PC-3 (cell line): ENCODE measurements at regions not wholly inside any gene's neighbourhood (a gene's known extent, or its start where the extent isn't known, plus 50 kb on each side); places are given as distances from the start of the nearest gene placed in this dataset.

ENCODE experiments used
- ATAC-seq: fragments of 200-7000 bp; cut with Tn5 transposase; 2 replicates; pipeline ENCODE4 v1.9.1; 2020; ENCODE audit warnings: mild to moderate bottlenecking, moderate library complexity
- BruUV-seq: library from RNA; stranded (reverse); fragments of 400-500 nt; replicated peaks from 2 replicates; lab custom pipeline; 2021; lab: Mats Ljungman, UMichigan
- CTCF ChIA-PET: fragments of 300-600 bp; sonication (Branson Sonifier 250); formaldehyde crosslinking; loops from one replicate; lab custom pipeline; 2022; ENCODE audit warnings: antibody characterized with exemption; lab: Charles Lee
- POLR2A ChIA-PET: fragments of 300-600 bp; sonication (Branson Sonifier 250); formaldehyde crosslinking; loops from one replicate; lab custom pipeline; 2022; ENCODE audit warnings: antibody characterized with exemption; ENCODE audit not compliant: unreplicated experiment; lab: Charles Lee
- DNase-seq: peaks from one replicate; pipeline ENCODE4 v3.0.0-alpha.2; 2015
- H2AFZ ChIP-seq: fragments of 300-600 bp; sonication (generic); 2 replicates; pipeline ENCODE4 v1.6.0; 2016; ENCODE audit warnings: antibody characterized with exemption, low read length
- H3F3A ChIP-seq: fragments of 300-600 bp; sonication (generic); one replicate; pipeline ENCODE4 v1.6.0; 2017; ENCODE audit warnings: antibody characterized with exemption, low read length, control low read depth, mild to moderate bottlenecking; ENCODE audit not compliant: unreplicated experiment
- H3K27ac ChIP-seq: fragments of 300-600 bp; sonication (generic); 2 replicates; pipeline ENCODE4 v1.5.1; 2016; ENCODE audit warnings: mild to moderate bottlenecking, low read length
- H3K27me3 ChIP-seq: fragments of 300-600 bp; sonication (generic); 2 replicates; pipeline ENCODE4 v1.6.1; 2016; ENCODE audit warnings: low read length, mixed read lengths
- H3K36me3 ChIP-seq: fragments of 300-600 bp; sonication (generic); 2 replicates; pipeline ENCODE4 v1.6.1; 2016; ENCODE audit warnings: low read depth, mixed run types, low read length, mixed read lengths
- H3K4me1 ChIP-seq: fragments of 300-600 bp; sonication (generic); 2 replicates; pipeline ENCODE4 v1.5.1; 2016; ENCODE audit warnings: low read length; ENCODE audit not compliant: insufficient read depth
- H3K4me2 ChIP-seq: fragments of 300-600 bp; sonication (generic); 2 replicates; pipeline ENCODE4 v1.6.0; 2016; ENCODE audit warnings: low read length
- H3K4me3 ChIP-seq: fragments of 300-600 bp; sonication (generic); 2 replicates; pipeline ENCODE4 v1.5.1; 2016; ENCODE audit warnings: mild to moderate bottlenecking, low read length, mixed read lengths
- H3K79me2 ChIP-seq: fragments of 300-600 bp; sonication (generic); 2 replicates; pipeline ENCODE4 v1.6.1; 2017; ENCODE audit warnings: low read length, mixed read lengths
- H3K9ac ChIP-seq: fragments of 300-600 bp; sonication (generic); 2 replicates; pipeline ENCODE4 v1.6.0; 2016; ENCODE audit warnings: mild to moderate bottlenecking, low read length
- H3K9me2 ChIP-seq: fragments of 300-600 bp; sonication (generic); replicated peaks from 2 replicates; pipeline ENCODE4 v1.6.1; 2016; ENCODE audit warnings: mixed run types, low read length, mixed read lengths
- H3K9me3 ChIP-seq: fragments of 300-600 bp; sonication (generic); 2 replicates; pipeline ENCODE4 v1.6.1; 2016; ENCODE audit warnings: low read length, mixed read lengths
- H4K20me1 ChIP-seq: fragments of 300-600 bp; sonication (generic); 2 replicates; pipeline ENCODE4 v1.6.1; 2016; ENCODE audit warnings: low read length, mixed read lengths
- EZH2 ChIP-seq: fragments of 300-600 bp; sonication (generic); IDR thresholded peaks from one replicate; pipeline ENCODE4 v1.6.1; 2017; ENCODE audit warnings: antibody characterized with exemption, mild to moderate bottlenecking, low read length; ENCODE audit not compliant: unreplicated experiment
- EZH2phosphoT487 ChIP-seq: fragments of 300-600 bp; sonication (generic); IDR thresholded peaks from 2 replicates; pipeline ENCODE4 v1.6.1; 2018; ENCODE audit warnings: mild to moderate bottlenecking, antibody characterized with exemption, low read length, borderline replicate concordance
- intact Hi-C: fragments of 100-400 bp; cut with micrococcal nuclease; formaldehyde crosslinking; loops from 2 replicates; pipeline ENCODE4 v1.9.0; 2023
- TF ChIP-seq, protein P1 (sequence below): fragments of 300-600 bp; sonication (generic); conservative IDR thresholded peaks from 2 replicates; pipeline ENCODE4 v1.5.1; 2017; ENCODE audit warnings: antibody characterized with exemption, low read depth, mild to moderate bottlenecking, low read length

DNA sequence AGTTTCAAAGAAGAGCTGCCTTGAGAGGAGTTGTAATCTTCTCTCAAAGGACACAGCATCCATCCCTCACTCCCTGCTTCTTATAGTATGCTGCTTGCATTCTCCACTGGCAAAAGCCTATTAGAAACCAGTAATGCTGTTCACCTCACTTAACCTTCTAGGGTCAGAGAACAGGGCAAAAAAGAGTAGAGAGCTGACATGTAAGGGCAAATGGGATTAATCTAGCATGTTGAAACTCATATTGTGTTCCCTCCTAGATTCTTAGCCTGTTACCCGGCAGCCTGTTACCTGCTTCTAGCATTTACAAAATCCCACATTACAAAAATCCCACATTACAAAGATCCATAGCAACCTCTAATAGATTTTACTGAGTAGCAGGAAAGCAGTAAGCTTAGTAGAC is 244.7 kb downstream of the SLC7A11 start:
- ChIA-PET POLR2A (no interaction called here), CTCF (no interaction called here)
- ATAC-seq (no peak), DNase-seq (no peak)
- H3K4me3 ChIP-seq = no peak overlapping the region
- intact Hi-C loops = loop anchor here (10.0 kb wide), 1 partner anchor 173 kb away; no protein-coding TSS in a partner anchor
- no peaks in the 10 kb centered on the region for H4K20me1 ChIP-seq
- no peak overlapping the region for H3K4me2 ChIP-seq
- no peaks in the 10 kb centered on the region for H3K27me3 ChIP-seq
- no TSS peak for BruUV-seq
- H3F3A ChIP-seq = no peaks in the 10 kb centered on the region
- no peak overlapping the region for H3K27ac ChIP-seq
- no peaks in the 10 kb centered on the region for H3K36me3 ChIP-seq
- H3K9ac ChIP-seq = no peak overlapping the region
- TF ChIP-seq EZH2phosphoT487 (no peak), EZH2 (no peak)
- TF ChIP-seq, protein P1, sequence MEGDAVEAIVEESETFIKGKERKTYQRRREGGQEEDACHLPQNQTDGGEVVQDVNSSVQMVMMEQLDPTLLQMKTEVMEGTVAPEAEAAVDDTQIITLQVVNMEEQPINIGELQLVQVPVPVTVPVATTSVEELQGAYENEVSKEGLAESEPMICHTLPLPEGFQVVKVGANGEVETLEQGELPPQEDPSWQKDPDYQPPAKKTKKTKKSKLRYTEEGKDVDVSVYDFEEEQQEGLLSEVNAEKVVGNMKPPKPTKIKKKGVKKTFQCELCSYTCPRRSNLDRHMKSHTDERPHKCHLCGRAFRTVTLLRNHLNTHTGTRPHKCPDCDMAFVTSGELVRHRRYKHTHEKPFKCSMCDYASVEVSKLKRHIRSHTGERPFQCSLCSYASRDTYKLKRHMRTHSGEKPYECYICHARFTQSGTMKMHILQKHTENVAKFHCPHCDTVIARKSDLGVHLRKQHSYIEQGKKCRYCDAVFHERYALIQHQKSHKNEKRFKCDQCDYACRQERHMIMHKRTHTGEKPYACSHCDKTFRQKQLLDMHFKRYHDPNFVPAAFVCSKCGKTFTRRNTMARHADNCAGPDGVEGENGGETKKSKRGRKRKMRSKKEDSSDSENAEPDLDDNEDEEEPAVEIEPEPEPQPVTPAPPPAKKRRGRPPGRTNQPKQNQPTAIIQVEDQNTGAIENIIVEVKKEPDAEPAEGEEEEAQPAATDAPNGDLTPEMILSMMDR = no peak
- no peaks in the 10 kb centered on the region for H3K9me3 ChIP-seq
- H3K4me1 ChIP-seq = peaks cover 17% of the 10 kb centered on the region
- H2AFZ ChIP-seq = no peak overlapping the region
- no peaks in the 10 kb centered on the region for H3K9me2 ChIP-seq
- no peaks in the 10 kb centered on the region for H3K79me2 ChIP-seq

DNA sequence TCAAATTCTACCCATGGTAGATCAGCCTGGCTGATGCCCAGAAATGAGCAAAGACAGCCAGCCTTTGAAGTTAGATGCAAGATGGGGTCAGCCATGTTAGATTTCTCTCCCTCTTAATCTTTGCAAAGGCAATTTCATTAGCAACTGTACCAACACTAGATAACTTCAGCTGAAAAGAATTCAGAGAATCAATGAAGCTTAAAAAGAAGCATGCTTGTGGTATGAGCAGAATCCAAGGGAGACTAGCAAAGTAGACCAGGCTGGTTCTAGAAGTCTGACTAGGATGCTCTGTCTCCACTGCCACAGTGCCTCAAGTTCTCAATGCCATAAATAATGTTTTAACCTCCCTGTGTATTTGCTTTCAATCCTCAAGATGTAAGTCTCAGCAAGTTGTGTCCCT is 247.3 kb downstream of the SLC7A11 start:
- no peaks in the 10 kb centered on the region for H3K9me2 ChIP-seq
- no peak overlapping the region for H2AFZ ChIP-seq
- H3K9me3 ChIP-seq = no peaks in the 10 kb centered on the region
- H3K4me1 ChIP-seq = peaks cover 21% of the 10 kb centered on the region
- H3K79me2 ChIP-seq = no peaks in the 10 kb centered on the region
- H3K9ac ChIP-seq = no peak overlapping the region
- no peak overlapping the region for H3K4me3 ChIP-seq
- no peak overlapping the region for H3K4me2 ChIP-seq
- ChIA-PET CTCF (no interaction called here), POLR2A (no interaction called here)
- no peak overlapping the region for H3K27ac ChIP-seq
- DNase-seq (no peak), ATAC-seq (no peak)
- no peak for TF ChIP-seq EZH2
- TF ChIP-seq, protein P1 = no peak
- no TSS peak for BruUV-seq
- no peaks in the 10 kb centered on the region for H4K20me1 ChIP-seq
- no peaks in the 10 kb centered on the region for H3K27me3 ChIP-seq
- H3F3A ChIP-seq = no peaks in the 10 kb centered on the region
- intact Hi-C loops = loop anchor here (10.0 kb wide), 1 partner anchor 170 kb away; no protein-coding TSS in a partner anchor
- H3K36me3 ChIP-seq = no peaks in the 10 kb centered on the region

DNA sequence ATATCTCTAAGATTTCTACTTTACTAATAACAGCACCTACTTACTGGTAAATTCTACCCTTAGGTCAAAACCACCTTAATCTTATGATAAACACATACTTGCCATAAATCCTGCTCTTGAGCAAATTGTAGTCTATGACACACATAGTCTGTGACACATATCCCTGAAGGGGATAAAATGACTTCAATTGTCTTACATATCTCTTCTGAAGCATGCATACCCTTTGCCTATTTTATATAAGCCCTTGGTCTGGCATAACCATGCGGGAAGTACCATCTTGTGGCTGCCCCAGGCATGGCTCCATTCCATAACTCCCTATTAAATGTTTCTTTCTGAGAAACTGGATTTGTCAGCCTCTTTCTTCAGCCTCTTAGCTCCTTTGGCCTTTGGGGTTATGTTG is 248.9 kb downstream of the SLC7A11 start:
- ATAC-seq = peak; percentile 93
- TF ChIP-seq EZH2 = no peak
- TF ChIP-seq, protein P1 = peak; percentile 30
- no peaks in the 10 kb centered on the region for H3F3A ChIP-seq
- no TSS peak for BruUV-seq
- CTCF ChIA-PET = no interaction called here
- DNase-seq = peak; percentile 83
- H3K4me2 ChIP-seq = peak overlapping the region; percentile 47
- no peak overlapping the region for H3K4me3 ChIP-seq
- H2AFZ ChIP-seq = no peak overlapping the region
- H3K9me3 ChIP-seq = no peaks in the 10 kb centered on the region
- H3K9me2 ChIP-seq = no peaks in the 10 kb centered on the region
- H3K4me1 ChIP-seq = peaks cover 21% of the 10 kb centered on the region
- intact Hi-C loops = loop anchor here (1.0 to 10.0 kb wide), 2 partner anchors 168 to 345 kb away; no protein-coding TSS in a partner anchor
- H3K36me3 ChIP-seq = no peaks in the 10 kb centered on the region
- no peaks in the 10 kb centered on the region for H3K27me3 ChIP-seq
- peak overlapping the region; percentile 36; the same call in 1 of the 2 replicates for H3K9ac ChIP-seq
- POLR2A ChIA-PET = no interaction called here
- H3K79me2 ChIP-seq = no peaks in the 10 kb centered on the region
- H3K27ac ChIP-seq = peak overlapping the region; percentile 88
- H4K20me1 ChIP-seq = no peaks in the 10 kb centered on the region
